ENCODE measurements at regions not wholly inside any gene's neighbourhood (a gene's known extent, or its start where the extent isn't known, plus 50 kb on each side); places are given as distances from the start of the nearest gene placed in this dataset.

DNA sequence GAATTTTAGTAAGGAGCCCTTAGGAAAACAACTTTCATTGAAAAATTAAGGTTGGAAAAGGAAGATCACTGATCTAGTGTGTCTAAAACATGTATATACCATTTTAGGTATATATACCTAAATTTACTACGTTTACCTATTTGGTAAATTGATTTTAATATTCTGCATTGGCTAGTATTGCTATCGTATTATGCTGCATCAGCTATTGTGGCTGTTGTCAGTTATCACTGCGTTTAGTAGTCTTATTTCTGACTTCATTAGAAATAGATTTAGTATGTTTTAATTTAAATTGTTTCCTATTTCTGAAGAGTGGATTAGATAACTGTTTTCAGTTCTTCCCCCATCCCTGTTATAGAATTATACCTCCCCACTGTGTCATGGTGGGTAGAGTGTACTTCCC, 101.7 kb upstream of the ARG1 start:
- no peak for TF ChIP-seq NANOG (IDR thresholded peaks at IDR 0.05; ENCODE audit: borderline replicate concordance)
- TF ChIP-seq CTCF (conservative IDR thresholded peaks at IDR 0.05; ENCODE audit: low read depth in 2 of 2): no peak
- TF ChIP-seq ZNF331 (CRISPR knock-in tag; IDR thresholded peaks at IDR 0.05; ENCODE audit: low read depth): no peak
- TF ChIP-seq, protein P1, sequence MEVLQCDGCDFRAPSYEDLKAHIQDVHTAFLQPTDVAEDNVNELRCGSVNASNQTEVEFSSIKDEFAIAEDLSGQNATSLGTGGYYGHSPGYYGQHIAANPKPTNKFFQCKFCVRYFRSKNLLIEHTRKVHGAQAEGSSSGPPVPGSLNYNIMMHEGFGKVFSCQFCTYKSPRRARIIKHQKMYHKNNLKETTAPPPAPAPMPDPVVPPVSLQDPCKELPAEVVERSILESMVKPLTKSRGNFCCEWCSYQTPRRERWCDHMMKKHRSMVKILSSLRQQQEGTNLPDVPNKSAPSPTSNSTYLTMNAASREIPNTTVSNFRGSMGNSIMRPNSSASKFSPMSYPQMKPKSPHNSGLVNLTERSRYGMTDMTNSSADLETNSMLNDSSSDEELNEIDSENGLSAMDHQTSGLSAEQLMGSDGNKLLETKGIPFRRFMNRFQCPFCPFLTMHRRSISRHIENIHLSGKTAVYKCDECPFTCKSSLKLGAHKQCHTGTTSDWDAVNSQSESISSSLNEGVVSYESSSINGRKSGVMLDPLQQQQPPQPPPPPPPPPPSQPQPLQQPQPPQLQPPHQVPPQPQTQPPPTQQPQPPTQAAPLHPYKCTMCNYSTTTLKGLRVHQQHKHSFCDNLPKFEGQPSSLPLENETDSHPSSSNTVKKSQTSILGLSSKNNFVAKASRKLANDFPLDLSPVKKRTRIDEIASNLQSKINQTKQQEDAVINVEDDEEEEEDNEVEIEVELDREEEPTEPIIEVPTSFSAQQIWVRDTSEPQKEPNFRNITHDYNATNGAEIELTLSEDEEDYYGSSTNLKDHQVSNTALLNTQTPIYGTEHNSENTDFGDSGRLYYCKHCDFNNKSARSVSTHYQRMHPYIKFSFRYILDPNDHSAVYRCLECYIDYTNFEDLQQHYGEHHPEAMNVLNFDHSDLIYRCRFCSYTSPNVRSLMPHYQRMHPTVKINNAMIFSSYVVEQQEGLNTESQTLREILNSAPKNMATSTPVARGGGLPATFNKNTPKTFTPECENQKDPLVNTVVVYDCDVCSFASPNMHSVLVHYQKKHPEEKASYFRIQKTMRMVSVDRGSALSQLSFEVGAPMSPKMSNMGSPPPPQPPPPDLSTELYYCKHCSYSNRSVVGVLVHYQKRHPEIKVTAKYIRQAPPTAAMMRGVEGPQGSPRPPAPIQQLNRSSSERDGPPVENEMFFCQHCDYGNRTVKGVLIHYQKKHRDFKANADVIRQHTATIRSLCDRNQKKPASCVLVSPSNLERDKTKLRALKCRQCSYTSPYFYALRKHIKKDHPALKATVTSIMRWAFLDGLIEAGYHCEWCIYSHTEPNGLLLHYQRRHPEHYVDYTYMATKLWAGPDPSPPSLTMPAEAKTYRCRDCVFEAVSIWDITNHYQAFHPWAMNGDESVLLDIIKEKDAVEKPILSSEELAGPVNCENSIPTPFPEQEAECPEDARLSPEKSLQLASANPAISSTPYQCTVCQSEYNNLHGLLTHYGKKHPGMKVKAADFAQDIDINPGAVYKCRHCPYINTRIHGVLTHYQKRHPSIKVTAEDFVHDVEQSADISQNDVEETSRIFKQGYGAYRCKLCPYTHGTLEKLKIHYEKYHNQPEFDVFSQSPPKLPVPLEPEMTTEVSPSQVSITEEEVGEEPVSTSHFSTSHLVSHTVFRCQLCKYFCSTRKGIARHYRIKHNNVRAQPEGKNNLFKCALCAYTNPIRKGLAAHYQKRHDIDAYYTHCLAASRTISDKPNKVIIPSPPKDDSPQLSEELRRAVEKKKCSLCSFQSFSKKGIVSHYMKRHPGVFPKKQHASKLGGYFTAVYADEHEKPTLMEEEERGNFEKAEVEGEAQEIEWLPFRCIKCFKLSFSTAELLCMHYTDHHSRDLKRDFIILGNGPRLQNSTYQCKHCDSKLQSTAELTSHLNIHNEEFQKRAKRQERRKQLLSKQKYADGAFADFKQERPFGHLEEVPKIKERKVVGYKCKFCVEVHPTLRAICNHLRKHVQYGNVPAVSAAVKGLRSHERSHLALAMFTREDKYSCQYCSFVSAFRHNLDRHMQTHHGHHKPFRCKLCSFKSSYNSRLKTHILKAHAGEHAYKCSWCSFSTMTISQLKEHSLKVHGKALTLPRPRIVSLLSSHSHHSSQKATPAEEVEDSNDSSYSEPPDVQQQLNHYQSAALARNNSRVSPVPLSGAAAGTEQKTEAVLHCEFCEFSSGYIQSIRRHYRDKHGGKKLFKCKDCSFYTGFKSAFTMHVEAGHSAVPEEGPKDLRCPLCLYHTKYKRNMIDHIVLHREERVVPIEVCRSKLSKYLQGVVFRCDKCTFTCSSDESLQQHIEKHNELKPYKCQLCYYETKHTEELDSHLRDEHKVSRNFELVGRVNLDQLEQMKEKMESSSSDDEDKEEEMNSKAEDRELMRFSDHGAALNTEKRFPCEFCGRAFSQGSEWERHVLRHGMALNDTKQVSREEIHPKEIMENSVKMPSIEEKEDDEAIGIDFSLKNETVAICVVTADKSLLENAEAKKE (CRISPR knock-in tag; IDR thresholded peaks at IDR 0.05): no peak
- TF ChIP-seq, protein P2, sequence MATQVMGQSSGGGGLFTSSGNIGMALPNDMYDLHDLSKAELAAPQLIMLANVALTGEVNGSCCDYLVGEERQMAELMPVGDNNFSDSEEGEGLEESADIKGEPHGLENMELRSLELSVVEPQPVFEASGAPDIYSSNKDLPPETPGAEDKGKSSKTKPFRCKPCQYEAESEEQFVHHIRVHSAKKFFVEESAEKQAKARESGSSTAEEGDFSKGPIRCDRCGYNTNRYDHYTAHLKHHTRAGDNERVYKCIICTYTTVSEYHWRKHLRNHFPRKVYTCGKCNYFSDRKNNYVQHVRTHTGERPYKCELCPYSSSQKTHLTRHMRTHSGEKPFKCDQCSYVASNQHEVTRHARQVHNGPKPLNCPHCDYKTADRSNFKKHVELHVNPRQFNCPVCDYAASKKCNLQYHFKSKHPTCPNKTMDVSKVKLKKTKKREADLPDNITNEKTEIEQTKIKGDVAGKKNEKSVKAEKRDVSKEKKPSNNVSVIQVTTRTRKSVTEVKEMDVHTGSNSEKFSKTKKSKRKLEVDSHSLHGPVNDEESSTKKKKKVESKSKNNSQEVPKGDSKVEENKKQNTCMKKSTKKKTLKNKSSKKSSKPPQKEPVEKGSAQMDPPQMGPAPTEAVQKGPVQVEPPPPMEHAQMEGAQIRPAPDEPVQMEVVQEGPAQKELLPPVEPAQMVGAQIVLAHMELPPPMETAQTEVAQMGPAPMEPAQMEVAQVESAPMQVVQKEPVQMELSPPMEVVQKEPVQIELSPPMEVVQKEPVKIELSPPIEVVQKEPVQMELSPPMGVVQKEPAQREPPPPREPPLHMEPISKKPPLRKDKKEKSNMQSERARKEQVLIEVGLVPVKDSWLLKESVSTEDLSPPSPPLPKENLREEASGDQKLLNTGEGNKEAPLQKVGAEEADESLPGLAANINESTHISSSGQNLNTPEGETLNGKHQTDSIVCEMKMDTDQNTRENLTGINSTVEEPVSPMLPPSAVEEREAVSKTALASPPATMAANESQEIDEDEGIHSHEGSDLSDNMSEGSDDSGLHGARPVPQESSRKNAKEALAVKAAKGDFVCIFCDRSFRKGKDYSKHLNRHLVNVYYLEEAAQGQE (IDR thresholded peaks at IDR 0.05; ENCODE audit: unreplicated experiment): no peak
- TF ChIP-seq ZNF114 (CRISPR knock-in tag; IDR thresholded peaks at IDR 0.05): no peak
- TF ChIP-seq EZH2phosphoT487 (IDR thresholded peaks at IDR 0.05; ENCODE audit: unreplicated experiment): no peak
- no peak for TF ChIP-seq EZH2 (IDR thresholded peaks at IDR 0.05; ENCODE audit: low read depth, unreplicated experiment)
- TF ChIP-seq STAT1 (IDR thresholded peaks at IDR 0.05; ENCODE audit: unreplicated experiment): no peak
- TF ChIP-seq CREB1 (CRISPR knock-in tag; IDR thresholded peaks at IDR 0.05; ENCODE audit: low read depth): no peak
- no peak for TF ChIP-seq POLR2AphosphoS5 (IDR thresholded peaks at IDR 0.05; ENCODE audit: low read depth)
- no peak for TF ChIP-seq ETS1 (IDR thresholded peaks at IDR 0.05)
- no peak for TF ChIP-seq JUNB (IDR thresholded peaks at IDR 0.05; ENCODE audit: unreplicated experiment)
- ATAC-seq (no peak), DNase-seq (ENCODE audit: low spot score) (no peak)
- Mint-ChIP-seq H3K4me1 (peaks cover 3% of the 10 kb centered on the region; the same call in 1 of the 3 replicates), H3K36me3 (ENCODE audit: low read depth) (peaks cover 12% of the 10 kb centered on the region; the same call in 2 of the 3 replicates), H3K27ac (no peak overlapping the region), H3K9me3 (peaks cover 14% of the 10 kb centered on the region), H3K4me3 (no peak overlapping the region), H3K27me3 (ENCODE audit: insufficient read depth, low read depth, poor library complexity) (peaks cover 1% of the 10 kb centered on the region)
- Histone ChIP-seq H2AFZ (no peak overlapping the region), H3F3A (replicated peaks; ENCODE audit: low read depth) (no peaks in the 10 kb centered on the region), H3K79me2 (replicated peaks; ENCODE audit: insufficient read depth) (no peaks in the 10 kb centered on the region), H3K27ac (ENCODE audit: low read depth) (no peak overlapping the region), H4K20me1 (replicated peaks; ENCODE audit: insufficient read depth) (no peaks in the 10 kb centered on the region), H3K36me3 (ENCODE audit: insufficient read depth) (no peaks in the 10 kb centered on the region), H3K4me2 (no peak overlapping the region), H3K9me2 (ENCODE audit: insufficient read depth) (no peaks in the 10 kb centered on the region), H3K4me3 (no peak overlapping the region), H3K4me1 (ENCODE audit: insufficient read depth) (no peaks in the 10 kb centered on the region), H3K27me3 (ENCODE audit: insufficient read depth) (no peaks in the 10 kb centered on the region)

Measured in GM23338 (cell line).